HG02884 (cell line): ENCODE measurements at regions not wholly inside any gene's neighbourhood (a gene's known extent, or its start where the extent isn't known, plus 50 kb on each side); places are given as distances from the start of the nearest gene placed in this dataset.
A peak's percentile ranks its signal among the peaks of the same experiment; 100 is the strongest.

Experiments
- ATAC-seq: cut with Tn5 transposase; IDR thresholded peaks from one replicate; pipeline ENCODE4 v1.9.1; 2021; ENCODE audit warnings: mild to moderate bottlenecking, moderate library complexity; ENCODE audit not compliant: unreplicated experiment

DNA sequence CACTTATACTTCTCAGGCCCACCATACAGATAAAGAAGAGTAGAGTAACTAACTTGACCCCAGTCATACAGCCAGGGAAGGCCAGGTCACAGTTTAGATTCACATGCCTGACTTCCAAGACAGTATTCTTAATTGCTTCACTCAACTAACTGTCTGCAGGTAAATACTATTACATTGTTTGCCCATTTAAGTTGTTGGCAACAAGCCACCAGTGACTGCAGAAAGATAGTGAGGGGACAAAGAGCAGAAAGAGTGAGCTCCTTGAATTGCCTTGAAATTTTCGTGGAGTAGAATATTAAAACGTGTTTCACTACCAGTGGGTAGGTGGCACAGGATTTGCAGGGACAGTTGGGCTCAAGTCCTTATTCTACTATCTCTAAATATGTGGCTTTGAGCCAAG lies 146.3 kb upstream of the RMST start:
- ATAC-seq: no peak

- no peak for ATAC-seq
Measured at GRCh38 chr12:97321621-97322020, 141.0 kb upstream of the RMST start.

- no peak for ATAC-seq
Measured at GRCh38 chr12:97322388-97322787, 140.2 kb upstream of the RMST start.

DNA sequence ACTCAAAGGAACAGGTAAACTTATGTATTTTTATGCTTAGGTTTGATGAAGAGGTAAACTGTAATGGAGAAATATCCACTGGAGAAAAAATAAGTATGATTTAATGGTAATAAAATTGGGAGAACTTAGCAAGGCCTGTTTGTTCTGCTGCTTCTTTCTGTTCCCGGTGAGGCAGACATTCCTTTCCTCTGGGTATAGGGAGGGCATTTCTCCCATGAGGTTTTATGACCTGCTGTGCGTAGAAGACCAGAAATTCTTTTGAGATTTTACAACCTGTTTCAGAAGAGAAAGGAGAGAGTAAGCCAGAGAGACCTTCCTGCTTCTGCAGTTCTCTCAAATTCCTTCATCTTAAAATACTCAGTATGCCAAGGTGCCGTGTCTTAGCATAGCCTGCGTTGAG lies 139.4 kb upstream of the RMST start:
- no peak for ATAC-seq

GRCh38 chr12:97324471-97324870 lies 138.1 kb upstream of the RMST start:
- no peak for ATAC-seq

DNA sequence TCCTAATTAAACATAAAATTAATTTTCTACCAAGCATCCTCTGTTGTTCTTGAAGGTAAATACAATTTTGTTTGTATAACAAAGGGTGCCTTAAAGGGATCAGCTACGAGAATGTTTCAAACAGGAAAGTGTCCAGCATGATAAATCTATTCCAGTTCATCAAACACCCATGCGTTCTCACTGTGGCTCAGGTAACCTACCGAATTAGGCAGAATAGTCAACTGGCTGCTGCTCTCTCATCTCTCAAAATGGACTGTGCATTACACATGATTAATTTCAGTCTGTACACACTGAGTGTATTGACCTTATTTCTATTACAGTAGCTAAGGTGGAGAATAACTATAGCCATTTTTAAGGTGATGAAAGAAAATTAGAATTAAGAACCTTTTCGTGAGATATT lies 127.5 kb upstream of the RMST start:
- no peak for ATAC-seq

- peak; percentile 61 for ATAC-seq
Measured at GRCh38 chr12:97336900-97337751, 125.5 kb upstream of the RMST start.

DNA sequence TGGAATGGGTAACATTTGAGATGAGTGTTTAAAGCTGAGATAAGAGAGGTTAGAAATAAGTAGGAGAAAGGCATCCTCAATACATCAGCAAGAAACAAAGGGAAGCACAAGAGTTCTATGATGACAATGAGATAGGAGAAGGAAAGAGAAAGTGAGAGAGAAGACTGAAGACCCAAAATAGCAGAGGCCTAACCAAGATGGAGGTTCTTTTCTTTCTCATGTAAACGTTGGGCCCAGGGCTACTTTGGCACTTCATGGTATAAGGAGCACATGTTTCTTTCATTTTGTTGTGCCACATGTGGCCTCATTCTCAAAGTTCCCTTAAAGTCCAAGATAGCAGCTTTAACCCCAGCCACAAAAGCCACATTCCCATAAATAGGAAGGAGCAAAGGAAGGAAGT lies 120.5 kb upstream of the RMST start:
- ATAC-seq: no peak

- ATAC-seq: no peak
Measured at GRCh38 chr12:97347956-97348355, 114.6 kb upstream of the RMST start.

DNA sequence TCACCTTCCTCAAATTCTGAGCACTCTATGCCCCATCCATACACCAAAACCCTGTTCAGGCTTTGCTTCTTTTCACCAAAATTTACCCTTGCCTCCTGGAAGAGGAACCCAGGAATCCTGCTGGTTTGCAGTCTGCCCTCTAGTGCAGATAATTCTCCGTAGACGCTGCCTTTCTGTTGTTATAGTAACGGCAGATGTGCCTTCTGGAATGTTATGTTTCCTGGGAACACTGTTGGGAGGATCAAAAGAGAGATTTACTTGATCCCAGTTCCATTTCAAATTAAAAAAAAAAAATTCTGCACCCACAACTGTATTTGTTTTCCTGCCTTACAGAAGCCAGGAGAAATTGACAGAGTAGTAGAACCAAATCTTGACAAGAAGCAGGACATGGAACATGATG lies 104.2 kb upstream of the RMST start:
- ATAC-seq: no peak

GRCh38 chr12:97359021-97359690 lies 103.4 kb upstream of the RMST start:
- no peak for ATAC-seq

DNA sequence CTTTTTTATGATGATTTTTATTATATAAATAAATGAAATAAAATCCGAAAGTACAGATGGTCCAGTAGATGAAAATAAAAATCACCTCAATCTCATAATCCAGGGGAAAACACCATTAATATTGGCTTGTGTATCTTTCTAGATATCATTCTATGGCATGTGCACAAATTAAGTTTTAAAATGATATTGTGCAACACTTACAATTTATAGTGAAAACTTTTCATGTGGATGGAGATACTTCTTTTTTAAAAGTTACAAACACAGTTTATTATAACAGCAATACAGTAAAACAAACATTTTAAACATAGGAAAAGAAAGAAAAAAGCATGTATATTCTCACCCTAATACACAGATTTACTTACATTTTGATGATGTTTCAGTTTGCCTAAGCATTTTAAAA lies 98.9 kb upstream of the RMST start:
- ATAC-seq: no peak

- ATAC-seq: no peak
Measured at GRCh38 chr12:97368462-97369163, 94.0 kb upstream of the RMST start.

GRCh38 chr12:97375310-97375709 lies 87.3 kb upstream of the RMST start:
- ATAC-seq: peak; percentile 70

- no peak for ATAC-seq
Measured at GRCh38 chr12:97380440-97380839, 82.2 kb upstream of the RMST start.

- no peak for ATAC-seq
Measured at GRCh38 chr12:97385121-97385520, 77.5 kb upstream of the RMST start.

GRCh38 chr12:97386133-97386581 lies 76.4 kb upstream of the RMST start:
- no peak for ATAC-seq

GRCh38 chr12:97387844-97388243 lies 74.8 kb upstream of the RMST start:
- no peak for ATAC-seq

GRCh38 chr12:97394657-97395056 lies 67.9 kb upstream of the RMST start:
- ATAC-seq: no peak

DNA sequence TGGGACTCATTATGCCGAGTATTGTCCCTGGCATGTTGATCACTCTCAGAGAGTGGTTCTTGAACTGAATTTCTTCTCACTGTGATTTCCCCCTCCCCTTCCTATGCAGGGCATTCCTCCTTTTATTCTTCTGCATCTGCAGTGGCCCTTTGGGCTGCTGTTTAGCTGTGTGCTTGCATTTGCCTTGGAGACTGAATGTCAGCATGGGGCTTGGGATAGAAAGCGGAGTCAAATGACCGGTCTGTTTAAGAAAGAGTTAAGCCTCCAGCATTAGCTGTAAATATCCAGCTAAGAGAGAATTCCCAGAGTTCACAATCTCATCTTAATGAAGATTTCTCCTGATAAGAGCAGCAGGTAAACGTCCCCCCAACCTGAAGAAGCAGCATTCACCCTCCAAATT lies 65.6 kb upstream of the RMST start:
- ATAC-seq: no peak

DNA sequence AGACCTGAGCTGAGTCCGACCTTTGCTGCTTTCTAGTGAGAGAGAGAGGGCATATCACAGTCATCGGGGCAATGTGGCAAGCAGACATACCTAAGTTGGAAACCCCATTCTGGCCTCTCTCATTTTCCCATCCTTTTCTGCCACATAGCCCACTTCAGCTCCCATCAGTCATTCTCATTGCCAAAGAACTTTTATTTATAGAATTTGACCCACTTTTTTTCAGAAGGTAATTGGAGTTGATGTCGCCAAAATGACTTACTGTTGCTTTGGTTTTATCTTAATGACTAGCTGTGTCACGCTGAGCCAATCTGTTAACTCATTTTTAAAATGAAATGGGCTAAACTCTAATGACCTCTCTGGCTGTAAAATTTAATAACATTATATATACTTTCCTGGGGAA lies 63.9 kb upstream of the RMST start:
- ATAC-seq: no peak

DNA sequence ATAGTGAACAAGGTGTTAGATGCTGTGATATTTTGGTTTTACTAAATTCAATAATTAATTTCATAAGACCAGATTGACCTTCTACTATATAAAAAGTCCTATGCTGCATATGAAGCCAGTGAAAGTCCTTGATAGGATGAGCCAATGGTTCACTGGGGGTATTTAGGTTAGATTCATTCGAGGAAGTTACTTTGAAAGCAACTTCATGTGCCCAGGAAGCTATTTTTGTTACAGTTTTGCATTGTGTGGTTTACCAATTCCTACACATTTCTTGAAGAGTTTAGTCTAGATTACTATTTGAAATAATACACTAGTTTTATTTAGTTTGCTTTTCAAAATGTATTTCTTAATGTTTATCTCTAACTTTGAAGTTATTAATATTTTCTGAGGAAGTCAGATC lies 58.5 kb upstream of the RMST start:
- peak; percentile 39 for ATAC-seq
